ENCODE measurements at regions not wholly inside any gene's neighbourhood (a gene's known extent, or its start where the extent isn't known, plus 50 kb on each side); places are given as distances from the start of the nearest gene placed in this dataset.

GRCh38 chr7:50941525-50941924, 158.8 kb upstream of the GRB10 start:
- RAD21 ChIA-PET (ENCODE audit: low non-redundant PET in 1 of 2, low total read pairs in 2 of 2, uncharacterized antibody in 2 of 2, unreplicated experiment in 2 of 2), result no interaction called here
- intact Hi-C loops (cut with micrococcal nuclease), result no loop called here
- H2AFZ ChIP-seq (ENCODE audit: low read depth, low read length, poor library complexity, severe bottlenecking), result no peak overlapping the region
- TF ChIP-seq CEBPB (IDR thresholded peaks at IDR 0.05; ENCODE audit: low read depth) (no peak), JUND (IDR thresholded peaks at IDR 0.05) (no peak), CBX3 (IDR thresholded peaks at IDR 0.05; ENCODE audit: low read depth) (no peak), FOSL1 (IDR thresholded peaks at IDR 0.05; ENCODE audit: low read depth) (no peak), SIN3A (IDR thresholded peaks at IDR 0.05; ENCODE audit: low read depth) (no peak), TCF7L2 (IDR thresholded peaks at IDR 0.05; ENCODE audit: borderline replicate concordance, extremely low read depth, insufficient read depth, insufficient read length) (no peak), MAX (IDR thresholded peaks at IDR 0.05) (no peak), EZH2 (IDR thresholded peaks at IDR 0.05) (no peak), POLR2A (IDR thresholded peaks at IDR 0.05; ENCODE audit: borderline replicate concordance, extremely low read depth, insufficient read depth, insufficient read length) (no peak), EZH2phosphoT487 (IDR thresholded peaks at IDR 0.05; ENCODE audit: borderline replicate concordance) (no peak), ZNF274 (IDR thresholded peaks at IDR 0.05; ENCODE audit: low read depth, low read length) (no peak), ATF3 (IDR thresholded peaks at IDR 0.05) (no peak), EGR1 (IDR thresholded peaks at IDR 0.05; ENCODE audit: low read depth) (no peak), SRF (IDR thresholded peaks at IDR 0.05; ENCODE audit: low read depth) (no peak)
- H3K9me2 ChIP-seq (ENCODE audit: insufficient read depth), result no peaks in the 10 kb centered on the region
- ATAC-seq (no peak), DNase-seq (ENCODE audit: low read depth, low spot score) (no peak)
- no peak overlapping the region for H3K27ac ChIP-seq (ENCODE audit: low read depth, low read length)
- H3K4me1 ChIP-seq (ENCODE audit: control insufficient read depth in 1 of 2, insufficient read depth in 2 of 2, low read length in 2 of 2), result no peaks in the 10 kb centered on the region
- H3K4me2 ChIP-seq (ENCODE audit: low read length), result no peak overlapping the region
- no peaks in the 10 kb centered on the region for H3K9me3 ChIP-seq (ENCODE audit: control insufficient read depth in 1 of 2, insufficient read depth in 1 of 2, low read depth in 1 of 2, low read length in 2 of 2)
- BruUV-seq (replicated peaks), result no TSS peak
- H3K9ac ChIP-seq (ENCODE audit: low read length), result no peak overlapping the region
- H4K20me1 ChIP-seq (ENCODE audit: insufficient read depth), result no peaks in the 10 kb centered on the region
- no peaks in the 10 kb centered on the region for H3K36me3 ChIP-seq (ENCODE audit: control insufficient read depth in 1 of 2, insufficient read depth in 2 of 2, low read length in 2 of 2)
- no peaks in the 10 kb centered on the region for H3K79me2 ChIP-seq (ENCODE audit: insufficient read depth, low read length)
- H3K4me3 ChIP-seq (replicated peaks in 1 of 2; ENCODE audit: low read depth in 1 of 2, low read length in 2 of 2), result no peak overlapping the region
- CTCF ChIA-PET, result no interaction called here
- POLR2A ChIA-PET, result no interaction called here
- H3K27me3 ChIP-seq (ENCODE audit: insufficient read depth, low read length), result no peaks in the 10 kb centered on the region

GRCh38 chr7:50940621-50941020, 157.9 kb upstream of the GRB10 start:
- Histone ChIP-seq H3K9ac (ENCODE audit: low read length) (no peak overlapping the region), H2AFZ (ENCODE audit: low read depth, low read length, poor library complexity, severe bottlenecking) (no peak overlapping the region), H3K9me2 (ENCODE audit: insufficient read depth) (no peaks in the 10 kb centered on the region), H3K4me3 (replicated peaks in 1 of 2; ENCODE audit: low read depth in 1 of 2, low read length in 2 of 2) (no peak overlapping the region), H3K79me2 (ENCODE audit: insufficient read depth, low read length) (no peaks in the 10 kb centered on the region), H3K4me1 (ENCODE audit: control insufficient read depth in 1 of 2, insufficient read depth in 2 of 2, low read length in 2 of 2) (no peaks in the 10 kb centered on the region), H3K4me2 (ENCODE audit: low read length) (no peak overlapping the region), H4K20me1 (ENCODE audit: insufficient read depth) (no peaks in the 10 kb centered on the region), H3K27ac (ENCODE audit: low read depth, low read length) (no peak overlapping the region), H3K9me3 (ENCODE audit: control insufficient read depth in 1 of 2, insufficient read depth in 1 of 2, low read depth in 1 of 2, low read length in 2 of 2) (no peaks in the 10 kb centered on the region), H3K36me3 (ENCODE audit: control insufficient read depth in 1 of 2, insufficient read depth in 2 of 2, low read length in 2 of 2) (no peaks in the 10 kb centered on the region), H3K27me3 (ENCODE audit: insufficient read depth, low read length) (no peaks in the 10 kb centered on the region)
- no peak for ATAC-seq
- no peak for DNase-seq (ENCODE audit: low read depth, low spot score)
- CTCF ChIA-PET, result no interaction called here
- RAD21 ChIA-PET (ENCODE audit: low non-redundant PET in 1 of 2, low total read pairs in 2 of 2, uncharacterized antibody in 2 of 2, unreplicated experiment in 2 of 2), result no interaction called here
- BruUV-seq (replicated peaks), result no TSS peak
- POLR2A ChIA-PET, result no interaction called here
- intact Hi-C loops (cut with micrococcal nuclease), result no loop called here
- TF ChIP-seq SIN3A (IDR thresholded peaks at IDR 0.05; ENCODE audit: low read depth) (no peak), MAX (IDR thresholded peaks at IDR 0.05) (no peak), REST (IDR thresholded peaks at IDR 0.05; ENCODE audit: low read depth) (no peak), FOSL1 (IDR thresholded peaks at IDR 0.05; ENCODE audit: low read depth) (no peak), YY1 (IDR thresholded peaks at IDR 0.05; ENCODE audit: extremely low read depth, insufficient replicate concordance, low read depth, low read length) (no peak), CTCF (IDR thresholded peaks at IDR 0.05 in 2 of 3, conservative IDR thresholded peaks at IDR 0.05 in 1 of 3; ENCODE audit: borderline replicate concordance in 1 of 3, insufficient read depth in 1 of 3, low read depth in 2 of 3, low read length in 2 of 3) (no peak), EZH2phosphoT487 (IDR thresholded peaks at IDR 0.05; ENCODE audit: borderline replicate concordance) (no peak)
